Gastroesophageal sphincter (tissue), 3 donors: ENCODE measurements at regions not wholly inside any gene's neighbourhood (a gene's known extent, or its start where the extent isn't known, plus 50 kb on each side); places are given as distances from the start of the nearest gene placed in this dataset.

ENCODE experiments used
- POLR2A ChIP-seq, 2 donors: fragments of 450-650 bp; IDR thresholded peaks; one replicate each; pipeline ENCODE4 v1.6.1; 2017; ENCODE audit warnings: antibody characterized with exemption in 2 of 2, mild to moderate bottlenecking in 2 of 2, moderate library complexity in 1 of 2
- POLR2AphosphoS5 ChIP-seq: sonication (generic); formaldehyde crosslinking; IDR thresholded peaks from one replicate; pipeline ENCODE4 v1.6.1; 2017; ENCODE audit warnings: antibody characterized with exemption
- TF ChIP-seq, protein P1 (sequence below), 4 experiments: fragments of 200-600 bp in 2 of 4; fragments of 450-650 bp in 2 of 4; sonication (generic) in 1 of 4; IDR thresholded peaks; one replicate each; pipeline ENCODE4 v1.5.1; 2017 to 2019; ENCODE audit warnings: antibody characterized with exemption in 4 of 4, mild to moderate bottlenecking in 2 of 4, moderate library complexity in 2 of 4

GRCh38 chr6:66481216-66481615 lies 774.2 kb upstream of the EYS start:
- TF ChIP-seq, protein P1, sequence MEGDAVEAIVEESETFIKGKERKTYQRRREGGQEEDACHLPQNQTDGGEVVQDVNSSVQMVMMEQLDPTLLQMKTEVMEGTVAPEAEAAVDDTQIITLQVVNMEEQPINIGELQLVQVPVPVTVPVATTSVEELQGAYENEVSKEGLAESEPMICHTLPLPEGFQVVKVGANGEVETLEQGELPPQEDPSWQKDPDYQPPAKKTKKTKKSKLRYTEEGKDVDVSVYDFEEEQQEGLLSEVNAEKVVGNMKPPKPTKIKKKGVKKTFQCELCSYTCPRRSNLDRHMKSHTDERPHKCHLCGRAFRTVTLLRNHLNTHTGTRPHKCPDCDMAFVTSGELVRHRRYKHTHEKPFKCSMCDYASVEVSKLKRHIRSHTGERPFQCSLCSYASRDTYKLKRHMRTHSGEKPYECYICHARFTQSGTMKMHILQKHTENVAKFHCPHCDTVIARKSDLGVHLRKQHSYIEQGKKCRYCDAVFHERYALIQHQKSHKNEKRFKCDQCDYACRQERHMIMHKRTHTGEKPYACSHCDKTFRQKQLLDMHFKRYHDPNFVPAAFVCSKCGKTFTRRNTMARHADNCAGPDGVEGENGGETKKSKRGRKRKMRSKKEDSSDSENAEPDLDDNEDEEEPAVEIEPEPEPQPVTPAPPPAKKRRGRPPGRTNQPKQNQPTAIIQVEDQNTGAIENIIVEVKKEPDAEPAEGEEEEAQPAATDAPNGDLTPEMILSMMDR (IDR thresholded peaks at IDR 0.05) = no peak
- TF ChIP-seq POLR2A (IDR thresholded peaks at IDR 0.05) = no peak
- TF ChIP-seq POLR2AphosphoS5 = no peak
